ENCODE measurements at regions not wholly inside any gene's neighbourhood (a gene's known extent, or its start where the extent isn't known, plus 50 kb on each side); places are given as distances from the start of the nearest gene placed in this dataset.

GRCh38 chr10:121165276-121165675 lies 314.1 kb downstream of the WDR11 start:
- Histone ChIP-seq H3K14ac (ENCODE audit: low read length) (no peak overlapping the region), H3K27ac (ENCODE audit: low read depth, low read length) (no peak overlapping the region), H2BK12ac (ENCODE audit: low read length) (no peak overlapping the region), H3K4ac (ENCODE audit: low read depth, low read length) (no peak overlapping the region), H4K12ac (ENCODE audit: low read depth, low read length) (no peak overlapping the region), H3K4me2 (ENCODE audit: low read length) (no peak overlapping the region), H4K8ac (ENCODE audit: low read depth, low read length) (no peak overlapping the region), H2AFZ (ENCODE audit: insufficient read depth, low read length, poor library complexity) (no peak overlapping the region), H3K9ac (ENCODE audit: low read length) (no peak overlapping the region), H3K4me1 (ENCODE audit: control insufficient read depth in 1 of 2, insufficient read depth in 2 of 2, low read length in 2 of 2) (no peaks in the 10 kb centered on the region), H3K27me3 (ENCODE audit: insufficient read depth, low read length) (no peaks in the 10 kb centered on the region), H3K79me1 (ENCODE audit: low read length) (no peaks in the 10 kb centered on the region), H3K9me3 (ENCODE audit: insufficient read depth, low read depth, low read length) (no peaks in the 10 kb centered on the region), H3K23ac (ENCODE audit: low read length) (no peak overlapping the region), H3K36me3 (ENCODE audit: control insufficient read depth in 1 of 2, insufficient read depth in 2 of 2, low read length in 2 of 2) (no peaks in the 10 kb centered on the region), H3K4me3 (ENCODE audit: low read depth, low read length) (no peak overlapping the region), H2BK5ac (ENCODE audit: low read depth, low read length, poor library complexity) (no peak overlapping the region), H3K18ac (ENCODE audit: low read length) (no peak overlapping the region), H2BK120ac (ENCODE audit: insufficient read depth, low read length, poor library complexity) (no peak overlapping the region), H3K79me2 (ENCODE audit: control insufficient read depth, insufficient read depth, low read length, poor library complexity) (no peaks in the 10 kb centered on the region), H4K91ac (ENCODE audit: low read depth, low read length) (no peak overlapping the region), H2AK5ac (ENCODE audit: low read length) (no peak overlapping the region)
- DNase-seq: no peak
- no CpG with 5 or more reads among the region's 4 CpGs for WGBS (ENCODE audit: extremely low coverage, insufficient coverage, insufficient read length)

DNA sequence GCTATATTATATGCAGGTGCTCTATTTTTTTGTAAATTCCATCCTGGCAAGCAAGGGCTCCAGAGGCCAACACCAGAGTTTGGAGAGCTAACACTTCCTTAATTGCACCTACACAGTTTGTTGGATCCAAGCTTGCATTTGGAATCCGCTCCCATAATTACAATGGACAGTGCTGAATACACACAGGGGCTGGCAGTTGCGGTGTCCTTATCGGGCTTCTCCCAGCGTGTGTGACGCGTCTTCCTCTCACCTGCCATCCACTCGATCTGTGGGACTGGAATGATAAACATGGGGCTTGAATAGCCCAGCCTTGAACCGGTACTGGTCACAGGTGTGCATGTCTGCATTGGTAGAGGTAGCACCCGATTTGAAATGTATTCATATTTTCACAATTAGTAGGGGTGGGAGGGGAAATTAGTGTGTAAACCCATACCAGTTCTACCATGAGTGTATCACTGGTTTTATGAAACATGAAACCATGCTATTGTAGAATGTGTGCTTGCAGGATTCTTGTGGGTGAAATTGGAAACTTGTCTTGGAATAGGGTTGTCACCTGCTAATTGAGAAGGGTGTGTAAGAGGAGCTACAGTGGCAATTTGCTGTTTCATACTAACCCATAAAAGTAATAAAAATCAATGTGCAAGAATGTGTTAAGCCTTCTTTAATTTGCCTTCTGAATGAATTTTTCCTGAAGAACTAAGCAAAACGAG lies 316.5 kb downstream of the WDR11 start:
- H2BK12ac ChIP-seq (ENCODE audit: low read length): no peak overlapping the region
- no peaks in the 10 kb centered on the region for H3K79me2 ChIP-seq (ENCODE audit: control insufficient read depth, insufficient read depth, low read length, poor library complexity)
- H3K4me1 ChIP-seq (ENCODE audit: control insufficient read depth in 1 of 2, insufficient read depth in 2 of 2, low read length in 2 of 2): no peaks in the 10 kb centered on the region
- H3K23ac ChIP-seq (ENCODE audit: low read length): no peak overlapping the region
- no peaks in the 10 kb centered on the region for H3K27me3 ChIP-seq (ENCODE audit: insufficient read depth, low read length)
- H3K4me2 ChIP-seq (ENCODE audit: low read length): no peak overlapping the region
- H2AFZ ChIP-seq (ENCODE audit: insufficient read depth, low read length, poor library complexity): no peak overlapping the region
- no CpG with 5 or more reads among the region's 10 CpGs for WGBS (ENCODE audit: extremely low coverage, insufficient coverage, insufficient read length)
- H2AK5ac ChIP-seq (ENCODE audit: low read length): no peak overlapping the region
- H4K12ac ChIP-seq (ENCODE audit: low read depth, low read length): no peak overlapping the region
- H3K4ac ChIP-seq (ENCODE audit: low read depth, low read length): no peak overlapping the region
- no peaks in the 10 kb centered on the region for H3K79me1 ChIP-seq (ENCODE audit: low read length)
- H3K36me3 ChIP-seq (ENCODE audit: control insufficient read depth in 1 of 2, insufficient read depth in 2 of 2, low read length in 2 of 2): no peaks in the 10 kb centered on the region
- H3K27ac ChIP-seq (ENCODE audit: low read depth, low read length): no peak overlapping the region
- H3K14ac ChIP-seq (ENCODE audit: low read length): no peak overlapping the region
- no peak overlapping the region for H2BK5ac ChIP-seq (ENCODE audit: low read depth, low read length, poor library complexity)
- H2BK120ac ChIP-seq (ENCODE audit: insufficient read depth, low read length, poor library complexity): no peak overlapping the region
- H4K8ac ChIP-seq (ENCODE audit: low read depth, low read length): no peak overlapping the region
- H3K9me3 ChIP-seq (ENCODE audit: insufficient read depth, low read depth, low read length): no peaks in the 10 kb centered on the region
- no peak overlapping the region for H3K9ac ChIP-seq (ENCODE audit: low read length)
- no peak overlapping the region for H3K18ac ChIP-seq (ENCODE audit: low read length)
- H3K4me3 ChIP-seq (ENCODE audit: low read depth, low read length): no peak overlapping the region
- DNase-seq: peak; percentile 18 to 45
- no peak overlapping the region for H4K91ac ChIP-seq (ENCODE audit: low read depth, low read length)

DNA sequence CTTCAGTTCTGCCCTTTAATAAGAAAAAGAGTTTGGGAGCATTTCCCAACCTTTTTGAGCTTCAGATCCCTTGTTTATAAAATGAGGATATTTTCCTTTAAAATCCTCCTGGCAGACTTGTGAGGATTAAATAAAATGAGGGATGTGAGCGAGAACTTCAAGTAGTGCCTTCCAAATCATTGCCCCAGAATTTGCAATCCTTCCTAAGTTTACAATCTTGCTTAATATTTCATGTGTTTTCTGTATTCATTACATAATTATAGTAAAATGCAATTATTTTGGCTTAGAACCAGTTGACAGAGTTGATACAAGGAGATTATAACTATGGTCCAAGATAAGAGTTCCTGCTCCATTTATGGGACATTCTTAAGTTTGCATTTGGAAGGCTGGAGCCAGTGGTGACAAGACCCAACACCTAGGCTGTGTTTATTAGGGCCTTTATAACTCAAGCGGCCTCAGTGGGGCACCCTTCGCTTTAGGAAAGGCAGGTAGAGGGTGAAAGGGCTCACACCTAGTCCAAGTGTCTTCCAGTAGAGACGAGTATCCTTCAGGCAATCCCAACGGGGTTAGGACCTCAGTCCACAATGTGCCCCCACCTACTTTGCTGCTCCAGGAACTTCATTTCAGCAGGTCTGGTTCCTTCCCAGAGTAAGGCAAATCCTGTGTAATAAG lies 317.5 kb downstream of the WDR11 start:
- no peak for DNase-seq
- H4K12ac ChIP-seq (ENCODE audit: low read depth, low read length): no peak overlapping the region
- no peaks in the 10 kb centered on the region for H3K79me2 ChIP-seq (ENCODE audit: control insufficient read depth, insufficient read depth, low read length, poor library complexity)
- no peaks in the 10 kb centered on the region for H3K27me3 ChIP-seq (ENCODE audit: insufficient read depth, low read length)
- H3K27ac ChIP-seq (ENCODE audit: low read depth, low read length): no peak overlapping the region
- H2BK12ac ChIP-seq (ENCODE audit: low read length): no peak overlapping the region
- H3K4me3 ChIP-seq (ENCODE audit: low read depth, low read length): no peak overlapping the region
- H3K9me3 ChIP-seq (ENCODE audit: insufficient read depth, low read depth, low read length): no peaks in the 10 kb centered on the region
- no peak overlapping the region for H3K18ac ChIP-seq (ENCODE audit: low read length)
- H3K23ac ChIP-seq (ENCODE audit: low read length): no peak overlapping the region
- no peak overlapping the region for H2BK5ac ChIP-seq (ENCODE audit: low read depth, low read length, poor library complexity)
- H2AFZ ChIP-seq (ENCODE audit: insufficient read depth, low read length, poor library complexity): no peak overlapping the region
- no peak overlapping the region for H2BK120ac ChIP-seq (ENCODE audit: insufficient read depth, low read length, poor library complexity)
- no peak overlapping the region for H3K4me2 ChIP-seq (ENCODE audit: low read length)
- H4K91ac ChIP-seq (ENCODE audit: low read depth, low read length): no peak overlapping the region
- H3K79me1 ChIP-seq (ENCODE audit: low read length): no peaks in the 10 kb centered on the region
- H3K36me3 ChIP-seq (ENCODE audit: control insufficient read depth in 1 of 2, insufficient read depth in 2 of 2, low read length in 2 of 2): no peaks in the 10 kb centered on the region
- no peak overlapping the region for H3K14ac ChIP-seq (ENCODE audit: low read length)
- H3K9ac ChIP-seq (ENCODE audit: low read length): no peak overlapping the region
- H3K4ac ChIP-seq (ENCODE audit: low read depth, low read length): no peak overlapping the region
- H2AK5ac ChIP-seq (ENCODE audit: low read length): no peak overlapping the region
- H4K8ac ChIP-seq (ENCODE audit: low read depth, low read length): no peak overlapping the region
- no peaks in the 10 kb centered on the region for H3K4me1 ChIP-seq (ENCODE audit: control insufficient read depth in 1 of 2, insufficient read depth in 2 of 2, low read length in 2 of 2)
- no CpG with 5 or more reads among the region's 5 CpGs for WGBS (ENCODE audit: extremely low coverage, insufficient coverage, insufficient read length)

- no peak for DNase-seq
- Histone ChIP-seq H3K79me1 (ENCODE audit: low read length) (no peaks in the 10 kb centered on the region), H2BK120ac (ENCODE audit: insufficient read depth, low read length, poor library complexity) (no peak overlapping the region), H3K4me1 (ENCODE audit: control insufficient read depth in 1 of 2, insufficient read depth in 2 of 2, low read length in 2 of 2) (no peaks in the 10 kb centered on the region), H3K14ac (ENCODE audit: low read length) (no peak overlapping the region), H3K4me3 (ENCODE audit: low read depth, low read length) (no peak overlapping the region), H2AFZ (ENCODE audit: insufficient read depth, low read length, poor library complexity) (no peak overlapping the region), H3K27me3 (ENCODE audit: insufficient read depth, low read length) (no peaks in the 10 kb centered on the region), H4K91ac (ENCODE audit: low read depth, low read length) (no peak overlapping the region), H2BK5ac (ENCODE audit: low read depth, low read length, poor library complexity) (no peak overlapping the region), H4K12ac (ENCODE audit: low read depth, low read length) (no peak overlapping the region), H3K23ac (ENCODE audit: low read length) (no peak overlapping the region), H3K27ac (ENCODE audit: low read depth, low read length) (no peak overlapping the region), H3K18ac (ENCODE audit: low read length) (no peak overlapping the region), H3K4me2 (ENCODE audit: low read length) (no peak overlapping the region), H4K8ac (ENCODE audit: low read depth, low read length) (no peak overlapping the region), H3K4ac (ENCODE audit: low read depth, low read length) (no peak overlapping the region), H3K79me2 (ENCODE audit: control insufficient read depth, insufficient read depth, low read length, poor library complexity) (no peaks in the 10 kb centered on the region), H3K9me3 (ENCODE audit: insufficient read depth, low read depth, low read length) (peaks cover under 1% of the 10 kb centered on the region), H2AK5ac (ENCODE audit: low read length) (no peak overlapping the region), H3K9ac (ENCODE audit: low read length) (no peak overlapping the region), H2BK12ac (ENCODE audit: low read length) (no peak overlapping the region), H3K36me3 (ENCODE audit: control insufficient read depth in 1 of 2, insufficient read depth in 2 of 2, low read length in 2 of 2) (no peaks in the 10 kb centered on the region)
- no CpG with 5 or more reads among the region's 3 CpGs for WGBS (ENCODE audit: extremely low coverage, insufficient coverage, insufficient read length)
Measured at GRCh38 chr10:121169406-121169805, 318.2 kb downstream of the WDR11 start.

Measured in trophoblast cell (in vitro differentiated cells and primary cell).